ENCODE measurements at regions not wholly inside any gene's neighbourhood (a gene's known extent, or its start where the extent isn't known, plus 50 kb on each side); places are given as distances from the start of the nearest gene placed in this dataset.

DNA sequence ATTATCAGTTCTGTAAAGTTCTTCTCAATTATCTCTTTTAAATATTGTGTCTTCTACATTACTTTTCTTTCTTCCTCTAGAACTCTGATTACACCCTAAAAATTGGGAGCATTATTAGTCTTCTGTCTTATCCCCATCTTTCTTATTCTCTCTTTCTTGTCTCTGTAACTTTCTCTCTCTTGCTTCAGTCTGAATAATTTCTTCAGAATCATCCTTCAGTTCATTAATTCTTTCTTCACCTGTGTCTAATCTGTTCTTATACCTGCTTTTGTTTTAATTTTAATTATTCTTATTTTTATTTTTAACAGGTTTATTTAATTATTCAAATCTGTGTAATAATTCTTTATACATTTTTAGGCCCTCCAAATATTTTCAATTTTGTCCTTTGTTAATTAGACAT lies 114.3 kb downstream of the GATA3 start:
- dilution Hi-C loops (cut with MboI; ENCODE audit: extremely low pct_ligation_motif_present, low sequenced_read_pairs) = no loop called here
- no peaks in the 10 kb centered on the region for H3K9me1 ChIP-seq (ENCODE audit: control insufficient read depth, extremely low read depth, insufficient read depth, low read length)
- TF ChIP-seq CTCF (optimal IDR thresholded peaks at IDR 0.05 in 1 of 3, IDR thresholded peaks at IDR 0.05 in 1 of 3, conservative IDR thresholded peaks at IDR 0.05 in 1 of 3; ENCODE audit: extremely low read depth in 1 of 3, insufficient read depth in 2 of 3, low read length in 3 of 3) (no peak), EZH2 (IDR thresholded peaks at IDR 0.05; ENCODE audit: low read length) (no peak)
- DNase-seq (ENCODE audit: low read depth, low spot score) = no peak
- no peak overlapping the region for H3K9ac ChIP-seq (ENCODE audit: control insufficient read depth, extremely low read depth, insufficient read depth, low read length)
- H3K79me2 ChIP-seq (ENCODE audit: control insufficient read depth, insufficient read depth, low read length) = no peaks in the 10 kb centered on the region
- no peaks in the 10 kb centered on the region for H3K4me1 ChIP-seq (ENCODE audit: control insufficient read depth, extremely low read depth, insufficient read depth, low read length)
- no peak overlapping the region for H2AFZ ChIP-seq (ENCODE audit: control insufficient read depth, low read length)
- no peaks in the 10 kb centered on the region for H3K9me3 ChIP-seq (ENCODE audit: control insufficient read depth, low read depth, low read length)
- no peak overlapping the region for H3K4me3 ChIP-seq (ENCODE audit: control insufficient read depth in 2 of 3, extremely low read depth in 1 of 3, insufficient read depth in 2 of 3, low read depth in 1 of 3, low read length in 3 of 3)
- no peaks in the 10 kb centered on the region for H3K27me3 ChIP-seq (ENCODE audit: control insufficient read depth, extremely low read depth, insufficient read depth, low read length)
- H3K27ac ChIP-seq (ENCODE audit: control insufficient read depth, insufficient read depth, low read length) = no peak overlapping the region
- no peak overlapping the region for H3K4me2 ChIP-seq (ENCODE audit: control insufficient read depth, extremely low read depth, insufficient read depth, low read depth, low read length)
- no peaks in the 10 kb centered on the region for H3K36me3 ChIP-seq (ENCODE audit: control insufficient read depth in 2 of 2, extremely low read depth in 1 of 2, insufficient read depth in 2 of 2, low read length in 2 of 2)
- FAIRE-seq = no peak
- no peaks in the 10 kb centered on the region for H4K20me1 ChIP-seq (ENCODE audit: control insufficient read depth, extremely low read depth, insufficient read depth, low read length)

- dilution Hi-C loops (cut with MboI; ENCODE audit: extremely low pct_ligation_motif_present, low sequenced_read_pairs) = no loop called here
- TF ChIP-seq EZH2 (IDR thresholded peaks at IDR 0.05; ENCODE audit: low read length) = no peak
- TF ChIP-seq CTCF (optimal IDR thresholded peaks at IDR 0.05 in 1 of 3, IDR thresholded peaks at IDR 0.05 in 1 of 3, conservative IDR thresholded peaks at IDR 0.05 in 1 of 3; ENCODE audit: extremely low read depth in 1 of 3, insufficient read depth in 2 of 3, low read length in 3 of 3) = no peak
- Histone ChIP-seq H4K20me1 (ENCODE audit: control insufficient read depth, extremely low read depth, insufficient read depth, low read length) (no peaks in the 10 kb centered on the region), H2AFZ (ENCODE audit: control insufficient read depth, low read length) (no peak overlapping the region), H3K79me2 (ENCODE audit: control insufficient read depth, insufficient read depth, low read length) (no peaks in the 10 kb centered on the region), H3K27ac (ENCODE audit: control insufficient read depth, insufficient read depth, low read length) (no peak overlapping the region), H3K9me1 (ENCODE audit: control insufficient read depth, extremely low read depth, insufficient read depth, low read length) (no peaks in the 10 kb centered on the region), H3K27me3 (ENCODE audit: control insufficient read depth, extremely low read depth, insufficient read depth, low read length) (no peaks in the 10 kb centered on the region), H3K9me3 (ENCODE audit: control insufficient read depth, low read depth, low read length) (no peaks in the 10 kb centered on the region), H3K4me2 (ENCODE audit: control insufficient read depth, extremely low read depth, insufficient read depth, low read depth, low read length) (no peak overlapping the region), H3K4me3 (ENCODE audit: control insufficient read depth in 2 of 3, extremely low read depth in 1 of 3, insufficient read depth in 2 of 3, low read depth in 1 of 3, low read length in 3 of 3) (no peak overlapping the region), H3K9ac (ENCODE audit: control insufficient read depth, extremely low read depth, insufficient read depth, low read length) (no peak overlapping the region), H3K4me1 (ENCODE audit: control insufficient read depth, extremely low read depth, insufficient read depth, low read length) (no peaks in the 10 kb centered on the region), H3K36me3 (ENCODE audit: control insufficient read depth in 2 of 2, extremely low read depth in 1 of 2, insufficient read depth in 2 of 2, low read length in 2 of 2) (no peaks in the 10 kb centered on the region)
- DNase-seq (ENCODE audit: low read depth, low spot score) (no peak), FAIRE-seq (no peak)
Measured at GRCh38 chr10:8171008-8171407, 116.5 kb downstream of the GATA3 start.
